Liver (tissue), 3 donors: ENCODE measurements at regions not wholly inside any gene's neighbourhood (a gene's known extent, or its start where the extent isn't known, plus 50 kb on each side); places are given as distances from the start of the nearest gene placed in this dataset.

ENCODE experiments used
- ATF3 ChIP-seq: IDR thresholded peaks from 2 replicates; pipeline ENCODE4 v1.6.1; 2016; ENCODE audit warnings: antibody characterized with exemption
- CTCF ChIP-seq: fragments of 150-350 bp; IDR thresholded peaks from 2 replicates; pipeline ENCODE4 v1.5.1; 2017; ENCODE audit warnings: improper control_type of control experiment, low read depth, low read length; ENCODE audit not compliant: missing input control
- MAX ChIP-seq: IDR thresholded peaks from 2 replicates; pipeline ENCODE4 v1.6.1; 2016; ENCODE audit warnings: antibody characterized with exemption
- TAF1 ChIP-seq: conservative IDR thresholded peaks from 2 replicates; pipeline ENCODE4 v1.6.1; 2016; ENCODE audit warnings: antibody characterized with exemption, mild to moderate bottlenecking
- donor health status: healthy.
- donor health status: healthy.

- TF ChIP-seq CTCF (no peak), TAF1 (no peak), MAX (no peak), ATF3 (no peak)
These were observed 352.6 kb downstream of the CAAP1 start for GRCh38 chr9:26539867-26540493.
